Breast epithelium (tissue), 3 donors: ENCODE measurements at regions not wholly inside any gene's neighbourhood (a gene's known extent, or its start where the extent isn't known, plus 50 kb on each side); places are given as distances from the start of the nearest gene placed in this dataset.

ENCODE experiments used
- CTCF ChIP-seq, 3 donors: fragments of 450-650 bp; IDR thresholded peaks; one replicate each; pipeline ENCODE4 v1.5.1; 2016 to 2017; ENCODE audit warnings: antibody characterized with exemption in 3 of 3, mild to moderate bottlenecking in 3 of 3, moderate library complexity in 3 of 3
- POLR2A ChIP-seq: fragments of 450-650 bp; IDR thresholded peaks from one replicate; pipeline ENCODE4 v1.6.1; 2016; ENCODE audit warnings: antibody characterized with exemption, mild to moderate bottlenecking, moderate library complexity

GRCh38 chr9:96079779-96080178 is 204.3 kb downstream of the ERCC6L2 start:
- TF ChIP-seq CTCF (IDR thresholded peaks at IDR 0.05) (no peak), POLR2A (no peak)
